ENCODE measurements at regions not wholly inside any gene's neighbourhood (a gene's known extent, or its start where the extent isn't known, plus 50 kb on each side); places are given as distances from the start of the nearest gene placed in this dataset.

DNA sequence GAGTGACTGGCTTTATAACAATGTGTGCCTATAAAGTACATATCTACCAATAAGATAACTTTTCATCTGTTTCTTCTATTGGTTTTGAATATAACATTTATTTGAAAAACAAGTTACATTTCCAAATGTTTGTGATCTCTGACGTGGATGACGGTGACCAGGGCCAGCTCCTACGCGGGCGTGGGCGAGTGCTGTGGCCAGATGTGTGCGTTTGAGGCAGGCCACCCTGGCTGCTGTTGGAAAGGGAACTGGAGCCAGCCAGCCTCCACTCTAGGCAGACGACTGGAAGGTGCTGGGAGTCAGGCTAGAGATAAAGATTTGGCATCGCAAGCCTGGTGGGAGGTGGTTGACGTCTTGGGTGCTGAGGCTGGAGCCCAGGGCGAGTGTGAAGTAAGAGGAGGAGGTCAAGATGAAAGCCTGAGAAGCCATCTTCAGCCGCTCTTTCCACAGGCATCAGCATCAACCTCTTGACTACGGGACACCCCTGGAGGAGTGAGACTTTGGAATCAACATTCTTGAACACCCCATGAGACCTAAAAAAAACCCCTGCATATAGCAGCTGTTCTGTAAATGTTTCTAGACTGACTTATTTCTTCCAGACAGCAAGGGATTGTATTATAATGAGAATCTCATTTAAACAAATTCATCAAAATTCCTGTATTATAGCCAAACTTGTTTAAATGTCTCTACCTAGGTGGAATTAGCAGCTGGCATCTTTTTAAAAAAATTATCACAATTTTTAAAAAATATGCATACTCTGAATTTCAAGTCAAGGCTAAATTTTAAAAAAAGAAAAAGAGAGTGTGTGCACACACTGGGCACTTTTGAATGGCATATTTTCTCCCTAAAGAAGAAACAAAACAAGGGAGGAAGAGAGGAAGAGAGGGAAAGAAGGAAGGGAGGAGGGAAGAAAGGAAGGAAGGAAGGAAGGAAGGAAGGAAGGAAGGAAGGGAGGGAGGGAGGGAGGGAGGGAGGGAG lies 112.5 kb upstream of the SLC44A3 start:
- Histone ChIP-seq H3K4me3 (ENCODE audit: low read length) (no peak overlapping the region), H3K27ac (ENCODE audit: low read depth, low read length) (no peak overlapping the region), H3K9ac (ENCODE audit: low read depth, low read length) (no peak overlapping the region), H3K27me3 (ENCODE audit: insufficient read depth, low read length) (no peaks in the 10 kb centered on the region), H3K4me1 (ENCODE audit: insufficient read depth, low read length) (no peaks in the 10 kb centered on the region), H3K36me3 (ENCODE audit: insufficient read depth, low read length) (no peaks in the 10 kb centered on the region), H3K9me3 (ENCODE audit: insufficient read depth, low read depth, low read length) (no peaks in the 10 kb centered on the region)
- WGBS: 83% methylated on average over 13 of the region's 13 CpGs

DNA sequence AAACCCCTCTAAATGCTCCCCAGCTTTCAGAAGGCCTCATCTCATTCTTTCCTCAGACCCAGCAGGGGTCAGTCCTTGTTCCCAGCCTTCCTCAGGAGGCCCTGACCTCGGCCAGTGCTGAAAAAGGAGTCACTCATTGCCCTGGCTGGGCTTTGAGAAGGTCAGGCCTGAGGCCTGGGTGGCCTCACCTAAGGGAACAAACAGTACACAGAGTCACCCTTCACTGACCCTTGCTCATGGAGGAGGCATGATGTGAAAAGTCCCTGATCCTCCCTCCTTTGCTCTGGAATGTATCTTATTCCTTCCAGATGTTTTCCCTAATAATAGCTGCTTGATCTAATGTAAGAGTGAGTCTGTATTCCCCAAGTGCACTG lies 117.7 kb upstream of the SLC44A3 start:
- Histone ChIP-seq H3K9me3 (ENCODE audit: insufficient read depth, low read depth, low read length) (no peaks in the 10 kb centered on the region), H3K4me1 (ENCODE audit: insufficient read depth, low read length) (peaks cover 13% of the 10 kb centered on the region), H3K27ac (ENCODE audit: low read depth, low read length) (no peak overlapping the region), H3K4me3 (ENCODE audit: low read length) (no peak overlapping the region), H3K27me3 (ENCODE audit: insufficient read depth, low read length) (no peaks in the 10 kb centered on the region), H3K36me3 (ENCODE audit: insufficient read depth, low read length) (no peaks in the 10 kb centered on the region), H3K9ac (ENCODE audit: low read depth, low read length) (no peak overlapping the region)
- 53% methylated on average over 1 of the region's 1 CpG for WGBS

DNA sequence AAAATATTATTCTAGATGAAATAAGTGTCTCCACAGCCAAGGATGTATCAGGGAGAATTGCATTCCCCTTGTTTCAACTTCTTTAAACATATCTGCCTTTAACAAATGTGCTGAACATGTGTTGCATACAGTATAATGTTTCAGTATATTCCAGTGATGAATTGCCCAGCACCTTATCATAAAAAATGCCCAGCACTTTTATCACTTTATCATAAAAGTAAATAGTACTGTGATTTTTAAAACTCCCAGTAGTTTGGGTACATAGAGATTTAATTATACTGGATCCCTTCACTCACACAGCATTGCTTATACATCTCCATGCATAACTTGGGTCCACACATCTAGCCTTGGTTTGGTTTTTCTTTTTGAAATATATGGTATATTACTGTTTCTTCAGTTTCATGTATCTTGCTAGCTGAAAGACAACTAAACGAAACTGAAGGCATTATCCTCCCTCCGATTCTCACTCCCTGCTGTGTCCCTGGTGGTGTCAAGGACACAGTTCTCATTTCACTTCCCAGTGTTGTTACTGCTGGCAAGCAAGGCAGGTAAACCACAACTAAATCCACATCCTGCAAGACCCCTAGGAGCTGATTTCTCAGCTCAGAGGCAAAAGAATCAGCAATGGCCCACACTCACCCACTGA lies 118.2 kb upstream of the SLC44A3 start:
- no peak overlapping the region for H3K4me3 ChIP-seq (ENCODE audit: low read length)
- H3K36me3 ChIP-seq (ENCODE audit: insufficient read depth, low read length): no peaks in the 10 kb centered on the region
- no peaks in the 10 kb centered on the region for H3K9me3 ChIP-seq (ENCODE audit: insufficient read depth, low read depth, low read length)
- no peak overlapping the region for H3K9ac ChIP-seq (ENCODE audit: low read depth, low read length)
- H3K27me3 ChIP-seq (ENCODE audit: insufficient read depth, low read length): no peaks in the 10 kb centered on the region
- WGBS: 69% methylated on average over 2 of the region's 2 CpGs
- peaks cover 13% of the 10 kb centered on the region for H3K4me1 ChIP-seq (ENCODE audit: insufficient read depth, low read length)
- no peak overlapping the region for H3K27ac ChIP-seq (ENCODE audit: low read depth, low read length)

DNA sequence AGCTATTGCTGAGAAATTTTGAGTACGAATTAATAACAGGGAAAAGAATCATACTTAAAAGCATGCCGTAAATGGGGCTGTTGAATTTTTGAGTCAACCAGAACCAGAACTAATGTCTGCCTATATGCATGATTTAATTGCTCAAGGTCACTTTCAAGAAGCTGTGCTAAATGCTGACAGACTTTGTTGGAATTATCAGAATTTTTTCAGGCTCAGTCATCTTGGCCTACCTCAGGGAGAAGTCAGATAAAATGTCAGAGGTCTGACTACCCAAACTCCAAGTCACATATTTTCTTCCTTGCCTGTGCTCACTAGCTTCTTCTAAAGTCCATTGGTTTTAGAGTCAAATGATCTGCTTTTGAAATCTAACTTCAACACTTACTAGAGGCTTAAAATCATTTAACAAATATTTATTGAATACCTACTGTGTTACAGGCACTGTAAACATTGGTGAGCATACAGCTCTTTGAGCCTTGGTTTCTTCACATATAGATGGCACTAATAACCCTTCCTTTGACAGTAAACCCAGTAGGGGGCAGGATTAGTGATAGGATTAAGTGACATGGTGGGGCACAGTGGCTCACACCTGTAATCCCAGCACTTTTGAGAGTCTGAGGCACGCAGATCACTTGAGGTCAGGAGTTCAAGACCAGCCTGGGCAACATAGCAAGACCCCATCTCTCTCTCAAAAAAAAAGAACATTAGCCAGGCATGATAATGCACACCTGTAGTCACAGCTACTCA lies 121.2 kb upstream of the SLC44A3 start:
- 79% methylated on average over 3 of the region's 3 CpGs for WGBS
- Histone ChIP-seq H3K4me1 (ENCODE audit: insufficient read depth, low read length) (peaks cover 13% of the 10 kb centered on the region), H3K9me3 (ENCODE audit: insufficient read depth, low read depth, low read length) (no peaks in the 10 kb centered on the region), H3K27me3 (ENCODE audit: insufficient read depth, low read length) (no peaks in the 10 kb centered on the region), H3K27ac (ENCODE audit: low read depth, low read length) (peak overlapping the region; percentile 5; the same call in 1 of the 2 replicates), H3K4me3 (ENCODE audit: low read length) (no peak overlapping the region), H3K9ac (ENCODE audit: low read depth, low read length) (no peak overlapping the region), H3K36me3 (ENCODE audit: insufficient read depth, low read length) (no peaks in the 10 kb centered on the region)

DNA sequence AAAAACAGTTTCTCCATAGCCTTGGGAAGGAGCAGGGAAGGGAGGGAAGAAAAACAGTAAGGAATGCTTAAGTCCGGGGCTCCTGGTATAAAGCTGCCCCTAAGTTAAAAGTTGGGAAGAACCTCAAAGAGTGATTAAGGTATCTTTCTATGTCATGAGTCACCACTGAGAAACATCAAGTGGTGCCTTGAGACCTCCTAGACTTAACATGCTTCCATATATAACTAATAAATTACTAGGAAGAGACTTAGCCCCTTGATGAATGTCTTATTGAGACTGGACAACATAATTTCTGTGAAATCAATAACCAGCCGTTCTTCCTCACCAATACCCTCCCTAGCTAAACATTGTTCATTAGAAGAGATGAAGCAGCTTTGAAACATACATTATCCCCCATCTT lies 121.8 kb upstream of the SLC44A3 start:
- H3K4me1 ChIP-seq (ENCODE audit: insufficient read depth, low read length): peaks cover 13% of the 10 kb centered on the region
- H3K36me3 ChIP-seq (ENCODE audit: insufficient read depth, low read length): no peaks in the 10 kb centered on the region
- H3K9ac ChIP-seq (ENCODE audit: low read depth, low read length): no peak overlapping the region
- no peaks in the 10 kb centered on the region for H3K9me3 ChIP-seq (ENCODE audit: insufficient read depth, low read depth, low read length)
- H3K27me3 ChIP-seq (ENCODE audit: insufficient read depth, low read length): no peaks in the 10 kb centered on the region
- WGBS: 87% methylated on average over 2 of the region's 2 CpGs
- no peak overlapping the region for H3K4me3 ChIP-seq (ENCODE audit: low read length)
- H3K27ac ChIP-seq (ENCODE audit: low read depth, low read length): peak overlapping the region; percentile 5; the same call in 1 of the 2 replicates

DNA sequence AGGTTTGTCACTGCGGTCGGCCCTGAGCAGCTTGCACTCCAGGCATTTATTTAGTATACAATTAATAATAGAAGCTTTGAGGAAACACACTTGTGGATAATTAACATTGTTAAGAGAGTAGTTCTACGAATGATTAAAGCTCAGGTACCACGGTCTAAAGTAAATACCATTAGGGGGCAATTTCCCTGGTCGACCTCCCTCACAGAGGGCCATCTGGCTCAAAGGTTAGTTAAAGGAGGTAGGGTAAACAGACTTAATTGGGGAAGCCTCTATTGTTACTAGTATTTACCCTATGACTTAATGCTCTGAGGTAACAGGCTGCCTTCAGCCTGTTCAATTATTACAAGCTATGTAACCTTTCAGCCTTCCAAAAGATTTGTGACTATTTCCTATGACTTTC lies 122.3 kb upstream of the SLC44A3 start:
- Histone ChIP-seq H3K27ac (ENCODE audit: low read depth, low read length) (no peak overlapping the region; the same call in 1 of the 2 replicates), H3K27me3 (ENCODE audit: insufficient read depth, low read length) (no peaks in the 10 kb centered on the region), H3K36me3 (ENCODE audit: insufficient read depth, low read length) (no peaks in the 10 kb centered on the region), H3K9ac (ENCODE audit: low read depth, low read length) (no peak overlapping the region), H3K4me3 (ENCODE audit: low read length) (no peak overlapping the region), H3K4me1 (ENCODE audit: insufficient read depth, low read length) (peaks cover 13% of the 10 kb centered on the region), H3K9me3 (ENCODE audit: insufficient read depth, low read depth, low read length) (no peaks in the 10 kb centered on the region)
- 50% methylated on average over 3 of the region's 5 CpGs for WGBS

DNA sequence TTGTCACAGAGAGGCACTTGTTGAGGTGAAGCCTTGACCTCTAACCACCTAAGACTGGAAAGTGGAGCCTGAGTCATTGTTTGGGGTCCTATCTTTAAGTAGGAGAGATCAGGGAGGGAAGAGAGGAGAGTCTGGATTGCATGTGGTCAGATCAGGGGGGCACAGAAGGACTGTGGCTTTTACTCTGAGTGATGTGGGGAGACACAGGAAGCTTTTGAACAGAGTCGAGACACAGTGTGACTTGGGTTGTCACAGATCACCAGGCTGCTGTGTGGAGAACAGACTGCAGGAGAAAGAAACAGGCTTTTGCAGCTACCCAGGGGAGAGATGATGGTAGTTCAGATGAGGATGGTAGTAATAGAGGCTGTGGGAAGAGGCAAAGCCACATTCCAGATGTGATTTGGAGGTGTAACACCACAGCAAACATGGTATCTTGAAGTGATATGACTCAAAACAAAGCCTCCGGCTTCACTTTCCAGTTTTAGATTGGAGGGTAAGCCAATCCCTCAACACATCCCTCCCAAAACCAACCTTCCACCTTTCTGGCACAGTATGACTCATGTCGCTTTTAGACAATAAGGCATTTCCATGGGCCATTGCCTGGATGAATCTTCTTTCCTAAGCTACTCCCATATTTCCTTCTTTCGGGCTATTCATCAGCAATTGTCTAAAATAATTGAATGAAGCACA lies 125.8 kb upstream of the SLC44A3 start:
- Histone ChIP-seq H3K36me3 (ENCODE audit: insufficient read depth, low read length) (no peaks in the 10 kb centered on the region), H3K9ac (ENCODE audit: low read depth, low read length) (no peak overlapping the region), H3K4me3 (ENCODE audit: low read length) (no peak overlapping the region), H3K9me3 (ENCODE audit: insufficient read depth, low read depth, low read length) (peaks cover 18% of the 10 kb centered on the region), H3K4me1 (ENCODE audit: insufficient read depth, low read length) (peaks cover 23% of the 10 kb centered on the region), H3K27ac (ENCODE audit: low read depth, low read length) (no peak overlapping the region), H3K27me3 (ENCODE audit: insufficient read depth, low read length) (no peaks in the 10 kb centered on the region)
- WGBS: 93% methylated on average over 4 of the region's 4 CpGs

DNA sequence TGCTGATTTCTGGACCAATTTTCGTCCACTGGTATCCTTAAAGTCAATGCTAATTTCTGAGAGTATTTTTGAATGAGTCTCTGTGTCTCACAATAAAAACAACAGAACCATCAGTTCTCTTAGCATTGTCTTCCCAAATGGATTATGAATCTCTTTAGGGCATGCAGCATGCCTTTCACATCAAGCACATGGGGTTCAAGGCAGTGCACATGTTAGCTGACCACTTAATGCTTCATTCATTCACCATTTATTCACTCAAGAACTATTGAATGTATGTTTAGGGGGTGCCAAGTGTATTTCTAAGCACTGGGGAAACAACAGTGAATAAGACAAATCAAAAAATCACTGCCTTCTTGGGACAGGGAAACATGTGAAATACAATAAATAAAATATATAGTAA lies 126.7 kb upstream of the SLC44A3 start:
- 93% methylated on average over 1 of the region's 1 CpG for WGBS
- no peaks in the 10 kb centered on the region for H3K27me3 ChIP-seq (ENCODE audit: insufficient read depth, low read length)

DNA sequence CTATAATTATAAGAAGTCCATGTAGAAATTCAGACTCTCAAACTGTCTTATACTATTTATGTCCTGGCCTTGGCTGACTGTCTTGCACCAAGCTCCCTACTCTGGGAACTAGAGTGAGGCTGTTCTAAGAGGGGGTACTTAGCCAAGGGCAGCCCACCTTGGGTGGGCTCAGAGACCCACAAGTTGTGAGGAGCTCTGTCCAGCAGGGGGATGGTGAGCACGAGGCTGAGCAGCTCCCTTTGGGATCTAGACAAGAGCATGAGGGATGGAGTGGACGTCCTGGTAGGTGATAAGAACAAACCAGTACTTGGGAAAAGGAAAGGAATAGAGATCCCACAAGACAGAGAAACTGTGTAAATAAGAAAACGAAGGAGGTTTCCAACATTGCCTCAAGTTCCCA lies 127.1 kb upstream of the SLC44A3 start:
- 86% methylated on average over 3 of the region's 3 CpGs for WGBS
- H3K27ac ChIP-seq (ENCODE audit: low read depth, low read length): no peak overlapping the region
- H3K27me3 ChIP-seq (ENCODE audit: insufficient read depth, low read length): no peaks in the 10 kb centered on the region
- H3K36me3 ChIP-seq (ENCODE audit: insufficient read depth, low read length): no peaks in the 10 kb centered on the region
- H3K4me1 ChIP-seq (ENCODE audit: insufficient read depth, low read length): peaks cover 26% of the 10 kb centered on the region
- H3K9me3 ChIP-seq (ENCODE audit: insufficient read depth, low read depth, low read length): peaks cover 18% of the 10 kb centered on the region
- H3K4me3 ChIP-seq (ENCODE audit: low read length): no peak overlapping the region
- no peak overlapping the region for H3K9ac ChIP-seq (ENCODE audit: low read depth, low read length)

More for the DNA sequence above, 126.7 kb upstream of the SLC44A3 start:
- peaks cover 26% of the 10 kb centered on the region for H3K4me1 ChIP-seq (ENCODE audit: insufficient read depth, low read length)
- H3K9ac ChIP-seq (ENCODE audit: low read depth, low read length): no peak overlapping the region
- no peak overlapping the region for H3K27ac ChIP-seq (ENCODE audit: low read depth, low read length)
- peaks cover 18% of the 10 kb centered on the region for H3K9me3 ChIP-seq (ENCODE audit: insufficient read depth, low read depth, low read length)
- H3K36me3 ChIP-seq (ENCODE audit: insufficient read depth, low read length): no peaks in the 10 kb centered on the region
- no peak overlapping the region for H3K4me3 ChIP-seq (ENCODE audit: low read length)

DNA sequence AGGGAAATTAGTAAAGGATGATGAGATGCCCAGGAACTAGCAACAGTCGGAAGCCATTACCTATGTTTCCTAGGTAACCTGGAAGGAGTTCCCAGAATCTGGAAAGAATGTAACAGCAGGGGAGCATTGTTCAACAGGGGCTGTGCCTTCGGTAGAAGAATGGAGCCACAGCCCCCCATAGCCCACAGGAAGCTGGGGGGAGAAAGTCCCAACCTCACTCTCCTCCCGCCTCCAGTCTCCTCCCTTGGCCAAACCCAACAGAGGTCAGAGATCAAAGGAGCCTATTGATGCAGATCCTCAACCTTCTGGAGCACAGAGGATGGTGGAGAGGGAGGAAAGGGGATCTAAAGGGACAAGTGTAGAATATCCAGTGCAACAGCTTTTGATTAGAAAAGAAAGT lies 131.5 kb upstream of the SLC44A3 start:
- Histone ChIP-seq H3K9me3 (ENCODE audit: insufficient read depth, low read depth, low read length) (peaks cover 20% of the 10 kb centered on the region), H3K4me3 (ENCODE audit: low read length) (no peak overlapping the region), H3K27me3 (ENCODE audit: insufficient read depth, low read length) (no peaks in the 10 kb centered on the region), H3K27ac (ENCODE audit: low read depth, low read length) (peak overlapping the region; percentile 79), H3K36me3 (ENCODE audit: insufficient read depth, low read length) (no peaks in the 10 kb centered on the region), H3K9ac (ENCODE audit: low read depth, low read length) (no peak overlapping the region; the same call in 1 of the 2 replicates), H3K4me1 (ENCODE audit: insufficient read depth, low read length) (peaks cover 21% of the 10 kb centered on the region)
- WGBS: 7% methylated on average over 2 of the region's 3 CpGs
